ENCODE measurements at regions not wholly inside any gene's neighbourhood (a gene's known extent, or its start where the extent isn't known, plus 50 kb on each side); places are given as distances from the start of the nearest gene placed in this dataset.

- no peak for DNase-seq
Observed at GRCh38 chr14:76669770-76670169, 91.5 kb upstream of the VASH1 start.

- no peak for DNase-seq
Observed at GRCh38 chr14:76672123-76672522, 89.1 kb upstream of the VASH1 start.

GRCh38 chr14:76673261-76673660, 88.0 kb upstream of the VASH1 start:
- DNase-seq = no peak

- DNase-seq = no peak
Observed at GRCh38 chr14:76675046-76675445, 86.2 kb upstream of the VASH1 start.

GRCh38 chr14:76676539-76676938, 84.7 kb upstream of the VASH1 start:
- no peak for DNase-seq

GRCh38 chr14:76677534-76678145, 83.6 kb upstream of the VASH1 start:
- DNase-seq = no peak

- no peak for DNase-seq
Observed at GRCh38 chr14:76678244-76678800, 82.9 kb upstream of the VASH1 start.

GRCh38 chr14:76682367-76682766, 78.9 kb upstream of the VASH1 start:
- DNase-seq = no peak

- no peak for DNase-seq
Observed at GRCh38 chr14:76686646-76687045, 74.6 kb upstream of the VASH1 start.

GRCh38 chr14:76687611-76688382, 73.5 kb upstream of the VASH1 start:
- no peak for DNase-seq

GRCh38 chr14:76688383-76688671, 72.9 kb upstream of the VASH1 start:
- no peak for DNase-seq

- DNase-seq = no peak
Observed at GRCh38 chr14:76690502-76691105, 70.7 kb upstream of the VASH1 start.

GRCh38 chr14:76694106-76694505, 67.2 kb upstream of the VASH1 start:
- DNase-seq = no peak

- no peak for DNase-seq
Observed at GRCh38 chr14:76695263-76695920, 65.9 kb upstream of the VASH1 start.

GRCh38 chr14:76696361-76696760, 64.9 kb upstream of the VASH1 start:
- no peak for DNase-seq

GRCh38 chr14:76696791-76697190, 64.5 kb upstream of the VASH1 start:
- DNase-seq = no peak

- DNase-seq = no peak
Observed at GRCh38 chr14:76697246-76697905, 63.9 kb upstream of the VASH1 start.

- no peak for DNase-seq
Observed at GRCh38 chr14:76698191-76698590, 63.1 kb upstream of the VASH1 start.

GRCh38 chr14:76698631-76699030, 62.6 kb upstream of the VASH1 start:
- DNase-seq = no peak

GRCh38 chr14:76699209-76699938, 61.9 kb upstream of the VASH1 start:
- DNase-seq = no peak

GRCh38 chr14:76699939-76700590, 61.2 kb upstream of the VASH1 start:
- DNase-seq = no peak

- DNase-seq = no peak
Observed at GRCh38 chr14:76701436-76701835, 59.8 kb upstream of the VASH1 start.

All from activated CD4-positive, alpha-beta T cell treated with anti-CD3 and anti-CD28 coated beads, Interleukin-2, amount 50 U/mL, for 1 hour (primary cell).